NCI-H2029 treated with DMSO at 0.1 percent for 48 hours (cell line): ENCODE measurements at regions not wholly inside any gene's neighbourhood (a gene's known extent, or its start where the extent isn't known, plus 50 kb on each side); places are given as distances from the start of the nearest gene placed in this dataset.
"Not testable (repeated sequence)": the region's sequence is repeated elsewhere in the genome, so short reads cannot be mapped to it uniquely, and the experiment has no call there.

Source experiments
- DNase-seq: peaks from one replicate; lab custom pipeline; 2025; lab: John Stamatoyannopoulos, UW

- DNase-seq = not testable (repeated sequence)
These were observed 217.6 kb downstream of the IRX2 start for GRCh38 chr5:2533848-2534247.

- DNase-seq = no peak
These were observed 218.7 kb downstream of the IRX2 start for GRCh38 chr5:2532809-2533208.

- DNase-seq = no peak
These were observed 220.2 kb downstream of the IRX2 start for GRCh38 chr5:2531318-2531717.

- no peak for DNase-seq
These were observed 220.9 kb downstream of the IRX2 start for GRCh38 chr5:2530609-2531008.

- no peak for DNase-seq
These were observed 221.9 kb downstream of the IRX2 start for GRCh38 chr5:2529371-2530092.

GRCh38 chr5:2525351-2525750 is 226.1 kb downstream of the IRX2 start:
- DNase-seq = no peak

GRCh38 chr5:2524620-2525019 is 226.9 kb downstream of the IRX2 start:
- DNase-seq = no peak

GRCh38 chr5:2523180-2523579 is 228.3 kb downstream of the IRX2 start:
- no peak for DNase-seq

GRCh38 chr5:2522372-2522771 is 229.1 kb downstream of the IRX2 start:
- no peak for DNase-seq

- DNase-seq = no peak
These were observed 232.3 kb downstream of the IRX2 start for GRCh38 chr5:2519153-2519552.

GRCh38 chr5:2517451-2517850 is 234.0 kb downstream of the IRX2 start:
- no peak for DNase-seq

GRCh38 chr5:2515180-2515764 is 236.2 kb downstream of the IRX2 start:
- no peak for DNase-seq

GRCh38 chr5:2514484-2514883 is 237.0 kb downstream of the IRX2 start:
- no peak for DNase-seq

GRCh38 chr5:2511706-2512105 is 239.8 kb downstream of the IRX2 start:
- no peak for DNase-seq

GRCh38 chr5:2511126-2511525 is 240.4 kb downstream of the IRX2 start:
- no peak for DNase-seq

GRCh38 chr5:2509527-2509926 is 241.9 kb downstream of the IRX2 start:
- no peak for DNase-seq

- DNase-seq = no peak
These were observed 243.0 kb downstream of the IRX2 start for GRCh38 chr5:2508514-2508913.

- no peak for DNase-seq
These were observed 243.9 kb downstream of the IRX2 start for GRCh38 chr5:2507611-2508010.

- no peak for DNase-seq
These were observed 244.9 kb downstream of the IRX2 start for GRCh38 chr5:2506603-2507002.

- no peak for DNase-seq
These were observed 246.3 kb downstream of the IRX2 start for GRCh38 chr5:2505217-2505616.

- no peak for DNase-seq
These were observed 248.4 kb downstream of the IRX2 start for GRCh38 chr5:2502970-2503594.

- DNase-seq = no peak
These were observed 251.6 kb downstream of the IRX2 start for GRCh38 chr5:2499917-2500316.

- no peak for DNase-seq
These were observed 254.6 kb downstream of the IRX2 start for GRCh38 chr5:2496891-2497290.

- DNase-seq = no peak
These were observed 255.4 kb downstream of the IRX2 start for GRCh38 chr5:2496126-2496525.
